WTC11 (cell line): ENCODE measurements at regions not wholly inside any gene's neighbourhood (a gene's known extent, or its start where the extent isn't known, plus 50 kb on each side); places are given as distances from the start of the nearest gene placed in this dataset.

Experiments used
- ATAC-seq: fragments of 200-7000 bp; cut with Tn5 transposase; 2 replicates; pipeline ENCODE4 v1.10.0; 2021; ENCODE audit warnings: mild to moderate bottlenecking, moderate library complexity
- CTCF ChIA-PET: fragments of 300-600 bp; sonication (Branson Sonifier 250); formaldehyde crosslinking; loops from one replicate; lab custom pipeline; 2021; ENCODE audit warnings: antibody characterized with exemption; lab: Charles Lee
- POLR2A ChIA-PET: fragments of 350-600 bp; sonication (Branson Sonifier 250); formaldehyde crosslinking; loops from one replicate; lab custom pipeline; 2021; ENCODE audit warnings: antibody characterized with exemption; lab: Charles Lee
- DNase-seq: peaks from one replicate; pipeline ENCODE4 v3.0.0; 2021; ENCODE audit warnings: low spot score
- H3K27ac Mint-ChIP-seq: 2 replicates; pipeline ENCODE4 v1.8.0; 2021; ENCODE audit warnings: mixed read lengths
- H3K27me3 Mint-ChIP-seq: 2 replicates; pipeline ENCODE4 v1.8.0; 2021; ENCODE audit warnings: low read depth, mild to moderate bottlenecking, moderate library complexity, mixed read lengths
- H3K36me3 Mint-ChIP-seq: 2 replicates; pipeline ENCODE4 v1.8.0; 2021; ENCODE audit warnings: mixed read lengths
- H3K4me1 Mint-ChIP-seq: 2 replicates; pipeline ENCODE4 v1.8.0; 2022; ENCODE audit warnings: mixed read lengths
- H3K4me3 Mint-ChIP-seq: 2 replicates; pipeline ENCODE4 v1.8.0; 2021; ENCODE audit warnings: mild to moderate bottlenecking, moderate library complexity, mixed read lengths
- H3K9me3 Mint-ChIP-seq: 2 replicates; pipeline ENCODE4 v1.8.0; 2021; ENCODE audit warnings: mixed read lengths
- ATF1 ChIP-seq: sonication (generic); formaldehyde crosslinking; IDR thresholded peaks from 2 replicates; pipeline ENCODE4 v1.8.1; 2023; ENCODE audit warnings: mild to moderate bottlenecking, moderate library complexity, missing genetic modification reagents
- ELF4 ChIP-seq: sonication (generic); formaldehyde crosslinking; IDR thresholded peaks from 2 replicates; pipeline ENCODE4 v1.8.1; 2022; ENCODE audit warnings: low read depth, mild to moderate bottlenecking, moderate library complexity, missing genetic modification reagents
- FOXP1 ChIP-seq: sonication (generic); formaldehyde crosslinking; IDR thresholded peaks from 2 replicates; pipeline ENCODE4 v1.8.0; 2022; ENCODE audit warnings: missing genetic modification reagents, mild to moderate bottlenecking, moderate library complexity, borderline replicate concordance
- IRF2 ChIP-seq: sonication (generic); formaldehyde crosslinking; IDR thresholded peaks from 2 replicates; pipeline ENCODE4 v1.8.0; 2022; ENCODE audit warnings: low read depth, missing genetic modification reagents, borderline replicate concordance
- NR1H2 ChIP-seq: sonication (generic); formaldehyde crosslinking; IDR thresholded peaks from 2 replicates; pipeline ENCODE4 v1.9.0; 2021; ENCODE audit warnings: mild to moderate bottlenecking, moderate library complexity, missing genetic modification reagents
- SP1 ChIP-seq: sonication (generic); formaldehyde crosslinking; conservative IDR thresholded peaks from 2 replicates; pipeline ENCODE4 v1.8.1; 2022; ENCODE audit warnings: missing genetic modification reagents
- TEAD1 ChIP-seq: sonication (generic); formaldehyde crosslinking; IDR thresholded peaks from 2 replicates; pipeline ENCODE4 v1.8.0; 2022; ENCODE audit warnings: mild to moderate bottlenecking, missing genetic modification reagents
- TEAD4 ChIP-seq: sonication (generic); formaldehyde crosslinking; IDR thresholded peaks from 2 replicates; pipeline ENCODE4 v1.8.0; 2022; ENCODE audit warnings: mild to moderate bottlenecking, missing genetic modification reagents
- ZNF121 ChIP-seq: sonication (generic); formaldehyde crosslinking; IDR thresholded peaks from 2 replicates; pipeline ENCODE4 v1.8.0; 2023; ENCODE audit warnings: missing genetic modification reagents
- ZNF263 ChIP-seq: sonication (generic); formaldehyde crosslinking; IDR thresholded peaks from 2 replicates; pipeline ENCODE4 v1.8.1; 2022; ENCODE audit warnings: low read depth, mild to moderate bottlenecking, moderate library complexity, missing genetic modification reagents
- ZNF317 ChIP-seq: sonication (generic); formaldehyde crosslinking; IDR thresholded peaks from 2 replicates; pipeline ENCODE4 v1.8.1; 2023; ENCODE audit warnings: low read depth, mild to moderate bottlenecking, moderate library complexity, missing genetic modification reagents, borderline replicate concordance
- TF ChIP-seq, protein P1 (sequence below): sonication (generic); formaldehyde crosslinking; IDR thresholded peaks from 2 replicates; pipeline ENCODE4 v1.8.1; 2023; ENCODE audit warnings: mild to moderate bottlenecking, missing genetic modification reagents
- TF ChIP-seq, protein P2 (sequence below): fragments of 250-450 bp; sonication (Bioruptor Pico); IDR thresholded peaks from 2 replicates; pipeline ENCODE4 v1.9.0; 2021; ENCODE audit warnings: moderate library complexity, mild to moderate bottlenecking, inconsistent platforms, borderline replicate concordance
- TF ChIP-seq, protein P3 (sequence below): sonication (generic); formaldehyde crosslinking; IDR thresholded peaks from 2 replicates; pipeline ENCODE4 v1.8.0; 2022; ENCODE audit warnings: mild to moderate bottlenecking, missing genetic modification reagents
- TF ChIP-seq, protein P4 (sequence below): sonication (generic); formaldehyde crosslinking; IDR thresholded peaks from 2 replicates; pipeline ENCODE4 v1.8.1; 2022; ENCODE audit warnings: mild to moderate bottlenecking, moderate library complexity, missing genetic modification reagents
- TF ChIP-seq, protein P5 (sequence below): fragments of 250-450 bp; sonication (Bioruptor Pico); IDR thresholded peaks from 2 replicates; pipeline ENCODE4 v1.9.0; 2021; ENCODE audit warnings: mild to moderate bottlenecking, borderline replicate concordance
- TF ChIP-seq, protein P6 (sequence below): sonication (generic); formaldehyde crosslinking; IDR thresholded peaks from 2 replicates; pipeline ENCODE4 v1.8.1; 2023; ENCODE audit warnings: mild to moderate bottlenecking, missing genetic modification reagents, moderate library complexity
- TF ChIP-seq, protein P7 (sequence below): sonication (generic); formaldehyde crosslinking; IDR thresholded peaks from 2 replicates; pipeline ENCODE4 v1.8.1; 2023; ENCODE audit warnings: mild to moderate bottlenecking, missing genetic modification reagents, moderate library complexity

DNA sequence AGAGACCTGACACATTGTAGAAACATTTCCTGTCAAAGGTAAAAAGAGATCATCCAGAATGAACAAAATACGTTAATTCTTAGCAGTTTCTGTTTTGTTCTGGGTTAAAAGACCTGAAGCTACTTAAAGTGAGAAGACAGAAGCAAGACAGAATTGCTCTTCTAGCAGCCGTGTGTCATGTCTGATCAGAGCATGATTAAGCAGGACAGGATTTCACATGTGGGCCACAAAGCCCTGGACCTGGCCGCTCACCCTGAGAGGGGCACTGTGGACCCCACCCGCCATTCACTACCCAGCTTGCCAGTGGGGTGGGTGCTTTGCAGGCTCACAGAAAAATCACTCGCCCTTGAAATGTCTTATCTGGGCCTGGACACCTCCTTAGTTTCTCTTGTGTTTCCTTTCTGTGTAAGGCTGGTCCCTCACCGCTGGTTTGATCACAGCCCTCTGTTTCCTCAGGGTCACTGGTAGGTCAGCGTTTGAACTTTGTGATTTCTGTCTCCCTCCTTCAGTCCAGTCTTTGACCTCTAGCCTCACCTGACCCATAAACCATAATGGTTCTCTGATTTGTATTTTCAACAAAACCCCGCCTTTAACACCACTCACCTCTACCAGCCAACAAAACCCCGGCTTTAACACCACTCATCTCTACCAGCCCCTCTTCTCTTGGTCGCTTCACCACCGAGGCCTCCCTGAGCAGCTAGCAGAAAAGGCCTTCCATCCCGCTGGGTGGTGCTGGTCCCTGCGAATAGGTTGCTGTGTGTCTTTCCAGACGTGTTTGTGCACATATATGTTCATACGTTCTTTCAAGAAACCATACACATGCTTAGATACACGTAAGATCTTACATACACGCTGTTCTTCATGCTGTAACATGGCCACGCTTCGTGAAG, 185.0 kb downstream of the OR4M2 start (continued):
- TF ChIP-seq, protein P1, sequence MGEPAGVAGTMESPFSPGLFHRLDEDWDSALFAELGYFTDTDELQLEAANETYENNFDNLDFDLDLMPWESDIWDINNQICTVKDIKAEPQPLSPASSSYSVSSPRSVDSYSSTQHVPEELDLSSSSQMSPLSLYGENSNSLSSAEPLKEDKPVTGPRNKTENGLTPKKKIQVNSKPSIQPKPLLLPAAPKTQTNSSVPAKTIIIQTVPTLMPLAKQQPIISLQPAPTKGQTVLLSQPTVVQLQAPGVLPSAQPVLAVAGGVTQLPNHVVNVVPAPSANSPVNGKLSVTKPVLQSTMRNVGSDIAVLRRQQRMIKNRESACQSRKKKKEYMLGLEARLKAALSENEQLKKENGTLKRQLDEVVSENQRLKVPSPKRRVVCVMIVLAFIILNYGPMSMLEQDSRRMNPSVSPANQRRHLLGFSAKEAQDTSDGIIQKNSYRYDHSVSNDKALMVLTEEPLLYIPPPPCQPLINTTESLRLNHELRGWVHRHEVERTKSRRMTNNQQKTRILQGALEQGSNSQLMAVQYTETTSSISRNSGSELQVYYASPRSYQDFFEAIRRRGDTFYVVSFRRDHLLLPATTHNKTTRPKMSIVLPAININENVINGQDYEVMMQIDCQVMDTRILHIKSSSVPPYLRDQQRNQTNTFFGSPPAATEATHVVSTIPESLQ (CRISPR knock-in tag): no peak
- TF ChIP-seq SP1 (CRISPR knock-in tag): no peak

DNA sequence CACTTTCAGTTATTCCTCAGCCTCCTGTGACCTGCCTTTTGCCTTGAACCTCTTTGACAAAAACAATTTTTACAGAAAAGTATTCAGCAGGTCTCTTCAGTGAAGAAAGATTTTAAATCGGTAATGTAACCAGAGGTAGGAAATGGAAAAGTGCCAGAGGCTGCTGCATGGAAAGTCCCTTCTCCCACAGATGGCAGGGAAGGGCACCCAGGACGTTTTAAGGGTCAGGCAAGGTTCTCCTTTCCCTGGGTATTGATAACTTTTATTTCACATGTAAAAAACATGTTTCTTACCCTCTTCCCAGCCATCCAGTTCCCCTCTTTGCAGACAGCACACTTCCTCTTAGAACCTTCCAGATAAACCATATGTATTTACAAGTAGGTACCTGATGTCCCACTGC, 185.6 kb downstream of the OR4M2 start:
- H3K4me1 Mint-ChIP-seq: no peaks in the 10 kb centered on the region
- ChIA-PET POLR2A (no interaction called here), CTCF (no interaction called here)
- H3K9me3 Mint-ChIP-seq: peaks cover 12% of the 10 kb centered on the region
- H3K36me3 Mint-ChIP-seq: peaks cover 17% of the 10 kb centered on the region
- no peak for ATAC-seq
- peaks cover 5% of the 10 kb centered on the region; the same call in 1 of the 2 replicates for H3K27me3 Mint-ChIP-seq
- H3K4me3 Mint-ChIP-seq: no peak overlapping the region
- no peak overlapping the region for H3K27ac Mint-ChIP-seq
- TF ChIP-seq SP1 (CRISPR knock-in tag) (no peak), IRF2 (CRISPR knock-in tag) (no peak), TEAD1 (no peak), ZNF121 (CRISPR knock-in tag) (no peak), TEAD4 (CRISPR knock-in tag) (no peak), NR1H2 (CRISPR knock-in tag) (no peak), ZNF263 (CRISPR knock-in tag) (no peak), ELF4 (CRISPR knock-in tag) (no peak), FOXP1 (no peak), ATF1 (no peak), ZNF317 (no peak)
- TF ChIP-seq, protein P2, sequence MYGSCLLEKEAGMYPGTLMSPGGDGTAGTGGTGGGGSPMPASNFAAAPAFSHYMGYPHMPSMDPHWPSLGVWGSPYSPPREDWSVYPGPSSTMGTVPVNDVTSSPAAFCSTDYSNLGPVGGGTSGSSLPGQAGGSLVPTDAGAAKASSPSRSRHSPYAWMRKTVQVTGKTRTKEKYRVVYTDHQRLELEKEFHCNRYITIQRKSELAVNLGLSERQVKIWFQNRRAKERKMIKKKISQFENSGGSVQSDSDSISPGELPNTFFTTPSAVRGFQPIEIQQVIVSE (CRISPR knock-in tag): no peak
- TF ChIP-seq, protein P3, sequence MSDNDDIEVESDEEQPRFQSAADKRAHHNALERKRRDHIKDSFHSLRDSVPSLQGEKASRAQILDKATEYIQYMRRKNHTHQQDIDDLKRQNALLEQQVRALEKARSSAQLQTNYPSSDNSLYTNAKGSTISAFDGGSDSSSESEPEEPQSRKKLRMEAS (CRISPR knock-in tag): no peak
- TF ChIP-seq, protein P4, sequence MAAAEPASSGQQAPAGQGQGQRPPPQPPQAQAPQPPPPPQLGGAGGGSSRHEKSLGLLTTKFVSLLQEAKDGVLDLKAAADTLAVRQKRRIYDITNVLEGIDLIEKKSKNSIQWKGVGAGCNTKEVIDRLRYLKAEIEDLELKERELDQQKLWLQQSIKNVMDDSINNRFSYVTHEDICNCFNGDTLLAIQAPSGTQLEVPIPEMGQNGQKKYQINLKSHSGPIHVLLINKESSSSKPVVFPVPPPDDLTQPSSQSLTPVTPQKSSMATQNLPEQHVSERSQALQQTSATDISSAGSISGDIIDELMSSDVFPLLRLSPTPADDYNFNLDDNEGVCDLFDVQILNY (CRISPR knock-in tag): no peak
- TF ChIP-seq, protein P5, sequence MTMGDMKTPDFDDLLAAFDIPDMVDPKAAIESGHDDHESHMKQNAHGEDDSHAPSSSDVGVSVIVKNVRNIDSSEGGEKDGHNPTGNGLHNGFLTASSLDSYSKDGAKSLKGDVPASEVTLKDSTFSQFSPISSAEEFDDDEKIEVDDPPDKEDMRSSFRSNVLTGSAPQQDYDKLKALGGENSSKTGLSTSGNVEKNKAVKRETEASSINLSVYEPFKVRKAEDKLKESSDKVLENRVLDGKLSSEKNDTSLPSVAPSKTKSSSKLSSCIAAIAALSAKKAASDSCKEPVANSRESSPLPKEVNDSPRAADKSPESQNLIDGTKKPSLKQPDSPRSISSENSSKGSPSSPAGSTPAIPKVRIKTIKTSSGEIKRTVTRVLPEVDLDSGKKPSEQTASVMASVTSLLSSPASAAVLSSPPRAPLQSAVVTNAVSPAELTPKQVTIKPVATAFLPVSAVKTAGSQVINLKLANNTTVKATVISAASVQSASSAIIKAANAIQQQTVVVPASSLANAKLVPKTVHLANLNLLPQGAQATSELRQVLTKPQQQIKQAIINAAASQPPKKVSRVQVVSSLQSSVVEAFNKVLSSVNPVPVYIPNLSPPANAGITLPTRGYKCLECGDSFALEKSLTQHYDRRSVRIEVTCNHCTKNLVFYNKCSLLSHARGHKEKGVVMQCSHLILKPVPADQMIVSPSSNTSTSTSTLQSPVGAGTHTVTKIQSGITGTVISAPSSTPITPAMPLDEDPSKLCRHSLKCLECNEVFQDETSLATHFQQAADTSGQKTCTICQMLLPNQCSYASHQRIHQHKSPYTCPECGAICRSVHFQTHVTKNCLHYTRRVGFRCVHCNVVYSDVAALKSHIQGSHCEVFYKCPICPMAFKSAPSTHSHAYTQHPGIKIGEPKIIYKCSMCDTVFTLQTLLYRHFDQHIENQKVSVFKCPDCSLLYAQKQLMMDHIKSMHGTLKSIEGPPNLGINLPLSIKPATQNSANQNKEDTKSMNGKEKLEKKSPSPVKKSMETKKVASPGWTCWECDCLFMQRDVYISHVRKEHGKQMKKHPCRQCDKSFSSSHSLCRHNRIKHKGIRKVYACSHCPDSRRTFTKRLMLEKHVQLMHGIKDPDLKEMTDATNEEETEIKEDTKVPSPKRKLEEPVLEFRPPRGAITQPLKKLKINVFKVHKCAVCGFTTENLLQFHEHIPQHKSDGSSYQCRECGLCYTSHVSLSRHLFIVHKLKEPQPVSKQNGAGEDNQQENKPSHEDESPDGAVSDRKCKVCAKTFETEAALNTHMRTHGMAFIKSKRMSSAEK (CRISPR knock-in tag): no peak
- TF ChIP-seq, protein P6, sequence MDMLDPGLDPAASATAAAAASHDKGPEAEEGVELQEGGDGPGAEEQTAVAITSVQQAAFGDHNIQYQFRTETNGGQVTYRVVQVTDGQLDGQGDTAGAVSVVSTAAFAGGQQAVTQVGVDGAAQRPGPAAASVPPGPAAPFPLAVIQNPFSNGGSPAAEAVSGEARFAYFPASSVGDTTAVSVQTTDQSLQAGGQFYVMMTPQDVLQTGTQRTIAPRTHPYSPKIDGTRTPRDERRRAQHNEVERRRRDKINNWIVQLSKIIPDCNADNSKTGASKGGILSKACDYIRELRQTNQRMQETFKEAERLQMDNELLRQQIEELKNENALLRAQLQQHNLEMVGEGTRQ (CRISPR knock-in tag): no peak
- TF ChIP-seq, protein P7, sequence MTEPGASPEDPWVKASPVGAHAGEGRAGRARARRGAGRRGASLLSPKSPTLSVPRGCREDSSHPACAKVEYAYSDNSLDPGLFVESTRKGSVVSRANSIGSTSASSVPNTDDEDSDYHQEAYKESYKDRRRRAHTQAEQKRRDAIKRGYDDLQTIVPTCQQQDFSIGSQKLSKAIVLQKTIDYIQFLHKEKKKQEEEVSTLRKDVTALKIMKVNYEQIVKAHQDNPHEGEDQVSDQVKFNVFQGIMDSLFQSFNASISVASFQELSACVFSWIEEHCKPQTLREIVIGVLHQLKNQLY (CRISPR knock-in tag): no peak
- DNase-seq: no peak
